Spleen (tissue), 11 donors: ENCODE measurements at regions not wholly inside any gene's neighbourhood (a gene's known extent, or its start where the extent isn't known, plus 50 kb on each side); places are given as distances from the start of the nearest gene placed in this dataset.

ENCODE experiments used
- DNase-seq: peaks from one replicate; pipeline ENCODE4 v3.0.0-alpha.2; 2020
- H3K27ac ChIP-seq, 8 donors: fragments of 200-600 bp; sonication (generic) in 7 of 8; 1 replicate in 4 of 8; 2 replicates in 4 of 8; pipeline versions ENCODE4 v1.5.0 to v1.8.0; 2016 to 2021; ENCODE audit warnings: inconsistent platforms in 4 of 8, mild to moderate bottlenecking in 4 of 8, moderate library complexity in 1 of 8
- H3K27me3 ChIP-seq, 7 donors: fragments of 200-600 bp; sonication (generic) in 6 of 7; replicated peaks in 1 of 7; 1 replicate in 4 of 7; 2 replicates in 3 of 7; pipeline versions ENCODE4 v1.5.0 to v1.8.0; 2016 to 2021; ENCODE audit warnings: inconsistent platforms in 3 of 7, mild to moderate bottlenecking in 1 of 7
- H3K36me3 ChIP-seq, 6 donors: fragments of 200-600 bp; sonication (generic) in 5 of 6; 1 replicate in 4 of 6; 2 replicates in 2 of 6; pipeline versions ENCODE4 v1.5.0 to v1.8.0; 2016 to 2021; ENCODE audit warnings: inconsistent platforms in 2 of 6
- H3K4me1 ChIP-seq, 6 donors: fragments of 200-600 bp; sonication (generic) in 5 of 6; 1 replicate in 3 of 6; 2 replicates in 3 of 6; pipeline versions ENCODE4 v1.5.0 to v1.8.0; 2016 to 2021; ENCODE audit warnings: inconsistent platforms in 3 of 6
- H3K4me3 ChIP-seq, 8 donors: fragments of 200-600 bp; sonication (generic) in 7 of 8; 1 replicate in 4 of 8; 2 replicates in 4 of 8; pipeline versions ENCODE4 v1.5.0 to v1.8.0; 2016 to 2021; ENCODE audit warnings: inconsistent platforms in 4 of 8, mild to moderate bottlenecking in 4 of 8, moderate library complexity in 2 of 8
- H3K9me3 ChIP-seq, 8 donors: fragments of 200-600 bp; sonication (generic) in 7 of 8; 1 replicate in 4 of 8; 2 replicates in 4 of 8; pipeline versions ENCODE4 v1.5.0 to v1.8.0; 2016 to 2021; ENCODE audit warnings: inconsistent platforms in 4 of 8
- POLR2A ChIP-seq, 3 donors: fragments of 450-650 bp; IDR thresholded peaks; one replicate each; pipeline ENCODE4 v1.5.1; 2017; ENCODE audit warnings: antibody characterized with exemption in 3 of 3, mild to moderate bottlenecking in 1 of 3
- POLR2AphosphoS5 ChIP-seq, 3 donors: sonication (generic); formaldehyde crosslinking; IDR thresholded peaks; one replicate each; pipeline ENCODE4 v1.5.1; 2017; ENCODE audit warnings: antibody characterized with exemption in 3 of 3
- WGBS, 5 donors: extraction: QIAGEN DNeasy Blood & Tissue Kit in 3 of 5; methylation state at CpG; one replicate each; pipeline versions ENCODE4 v1.1.5 to v1.1.7; 2013 to 2018; 5-methylcytosine and 5-hydroxymethylcytosine counted together
- intact Hi-C: fragments of 100-400 bp; cut with DNase I; formaldehyde crosslinking; loops from one replicate; pipeline ENCODE4 v1.15.0; 2023; ENCODE audit warnings: low total_unique reads
- TF ChIP-seq, protein P1 (sequence below), 11 experiments: fragments of 200-600 bp in 7 of 11; fragments of 450-650 bp in 4 of 11; sonication (generic) in 4 of 11; IDR thresholded peaks in 8 of 11; conservative IDR thresholded peaks in 3 of 11; 1 replicate in 7 of 11; 2 replicates in 4 of 11; pipeline versions ENCODE4 v1.4.0 to v1.8.0; 2016 to 2021; ENCODE audit warnings: antibody characterized with exemption in 11 of 11, inconsistent platforms in 4 of 11, mild to moderate bottlenecking in 1 of 11
- donor health status: healthy with polysubstance abuse.
- donor health status: DM: no; HTN: no; CAD: no; lungs with moderate emphysema.
- donor health status: DM: no; HTN: no; CAD: no.
- donor health status: Bipolar disorder and iron deficiency.
- donor health status: healthy.
- donor health status: DM: no; HTN: no; CAD: no.
- donor health status: DM: yes; HTN: yes; CAD: no.

GRCh38 chr14:104271391-104271790 is 133.0 kb downstream of the KIF26A start:
- intact Hi-C loops = no loop called here
- TF ChIP-seq POLR2AphosphoS5 (IDR thresholded peaks at IDR 0.05) = no peak
- no peak for TF ChIP-seq POLR2A (IDR thresholded peaks at IDR 0.05)
- TF ChIP-seq, protein P1, sequence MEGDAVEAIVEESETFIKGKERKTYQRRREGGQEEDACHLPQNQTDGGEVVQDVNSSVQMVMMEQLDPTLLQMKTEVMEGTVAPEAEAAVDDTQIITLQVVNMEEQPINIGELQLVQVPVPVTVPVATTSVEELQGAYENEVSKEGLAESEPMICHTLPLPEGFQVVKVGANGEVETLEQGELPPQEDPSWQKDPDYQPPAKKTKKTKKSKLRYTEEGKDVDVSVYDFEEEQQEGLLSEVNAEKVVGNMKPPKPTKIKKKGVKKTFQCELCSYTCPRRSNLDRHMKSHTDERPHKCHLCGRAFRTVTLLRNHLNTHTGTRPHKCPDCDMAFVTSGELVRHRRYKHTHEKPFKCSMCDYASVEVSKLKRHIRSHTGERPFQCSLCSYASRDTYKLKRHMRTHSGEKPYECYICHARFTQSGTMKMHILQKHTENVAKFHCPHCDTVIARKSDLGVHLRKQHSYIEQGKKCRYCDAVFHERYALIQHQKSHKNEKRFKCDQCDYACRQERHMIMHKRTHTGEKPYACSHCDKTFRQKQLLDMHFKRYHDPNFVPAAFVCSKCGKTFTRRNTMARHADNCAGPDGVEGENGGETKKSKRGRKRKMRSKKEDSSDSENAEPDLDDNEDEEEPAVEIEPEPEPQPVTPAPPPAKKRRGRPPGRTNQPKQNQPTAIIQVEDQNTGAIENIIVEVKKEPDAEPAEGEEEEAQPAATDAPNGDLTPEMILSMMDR (IDR thresholded peaks at IDR 0.05 in 8 of 11, conservative IDR thresholded peaks at IDR 0.05 in 3 of 11) = no peak

GRCh38 chr14:104274806-104275205 is 136.4 kb downstream of the KIF26A start:
- no peak overlapping the region for H3K27ac ChIP-seq
- no peak overlapping the region for H3K4me3 ChIP-seq
- no peak for DNase-seq
- intact Hi-C loops = no loop called here
- no peaks in the 10 kb centered on the region for H3K9me3 ChIP-seq
- no peak for TF ChIP-seq POLR2AphosphoS5 (IDR thresholded peaks at IDR 0.05)
- no peaks in the 10 kb centered on the region for H3K4me1 ChIP-seq
- H3K36me3 ChIP-seq = no peaks in the 10 kb centered on the region
- WGBS, 5 donors = 71 to 87% (median 83%) methylated on average over 9 of the region's 9 CpGs
- H3K27me3 ChIP-seq = peaks cover 0 to 9% (median 0%) of the 10 kb centered on the region in 7 donors

More at GRCh38 chr14:104271391-104271790, 133.0 kb downstream of the KIF26A start:
- Histone ChIP-seq H3K9me3 (no peaks in the 10 kb centered on the region), H3K4me3 (no peak overlapping the region), H3K27me3 (peaks cover 0 to 5% (median 0%) of the 10 kb centered on the region in 7 donors), H3K36me3 (no peaks in the 10 kb centered on the region), H3K27ac (no peak overlapping the region), H3K4me1 (peaks cover 0 to 14% (median 8%) of the 10 kb centered on the region in 6 donors)
- DNase-seq = no peak
- WGBS, 5 donors = 67 to 76% (median 69%) methylated on average over 1 of the region's 1 CpG

GRCh38 chr14:104277416-104278213 is 139.2 kb downstream of the KIF26A start:
- no peak for DNase-seq
- Histone ChIP-seq H3K9me3 (no peaks in the 10 kb centered on the region), H3K36me3 (no peaks in the 10 kb centered on the region), H3K27ac (no peak overlapping the region), H3K4me1 (no peaks in the 10 kb centered on the region), H3K27me3 (peaks cover 0 to 9% (median 0%) of the 10 kb centered on the region in 7 donors), H3K4me3 (no peak overlapping the region)
- WGBS, 5 donors = 85 to 89% (median 86%) methylated on average over 30 of the region's 30 CpGs
- TF ChIP-seq POLR2A (IDR thresholded peaks at IDR 0.05) (no peak), POLR2AphosphoS5 (IDR thresholded peaks at IDR 0.05) (no peak)
- TF ChIP-seq, protein P1 (IDR thresholded peaks at IDR 0.05 in 8 of 11, conservative IDR thresholded peaks at IDR 0.05 in 3 of 11) = no peak
- intact Hi-C loops = no loop called here

DNA sequence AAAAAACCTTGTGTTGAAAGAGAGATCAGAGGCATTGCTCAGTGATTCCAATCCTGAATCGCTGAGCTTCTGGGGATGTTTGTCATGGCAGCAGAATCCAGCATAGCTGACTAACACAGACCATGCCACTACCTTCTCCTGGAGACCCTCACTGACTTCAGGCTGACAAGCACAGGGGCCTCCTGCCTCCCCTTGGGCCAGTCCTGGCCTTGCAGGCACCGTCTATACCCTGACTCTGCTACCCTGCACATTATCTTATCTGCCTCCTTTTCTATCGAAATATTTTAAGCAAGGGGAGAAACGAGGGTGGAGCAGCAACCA is 139.8 kb downstream of the KIF26A start:
- TF ChIP-seq POLR2AphosphoS5 (IDR thresholded peaks at IDR 0.05) (no peak), POLR2A (IDR thresholded peaks at IDR 0.05) (no peak)
- TF ChIP-seq, protein P1 (IDR thresholded peaks at IDR 0.05 in 8 of 11, conservative IDR thresholded peaks at IDR 0.05 in 3 of 11) = no peak
- H3K27ac ChIP-seq = no peak overlapping the region
- H3K36me3 ChIP-seq = no peaks in the 10 kb centered on the region
- intact Hi-C loops = no loop called here
- 80 to 86% (median 84%) methylated on average over 4 of the region's 4 CpGs for WGBS, 5 donors
- H3K4me1 ChIP-seq = no peaks in the 10 kb centered on the region
- DNase-seq = no peak
- H3K27me3 ChIP-seq = peaks cover 0 to 10% (median 0%) of the 10 kb centered on the region in 7 donors
- no peak overlapping the region for H3K4me3 ChIP-seq
- H3K9me3 ChIP-seq = no peaks in the 10 kb centered on the region
